ENCODE measurements at regions not wholly inside any gene's neighbourhood (a gene's known extent, or its start where the extent isn't known, plus 50 kb on each side); places are given as distances from the start of the nearest gene placed in this dataset.

GRCh38 chr12:111184161-111184560 is 184.7 kb downstream of the PHETA1 start:
- TF ChIP-seq PATZ1 (CRISPR knock-in tag; IDR thresholded peaks at IDR 0.05; ENCODE audit: borderline replicate concordance): no peak
- no peak for TF ChIP-seq GLIS3 (CRISPR knock-in tag; IDR thresholded peaks at IDR 0.05)
- TF ChIP-seq BACH2 (CRISPR knock-in tag; IDR thresholded peaks at IDR 0.05; ENCODE audit: borderline replicate concordance): no peak
- TF ChIP-seq ZNF565 (CRISPR knock-in tag; conservative IDR thresholded peaks at IDR 0.05; ENCODE audit: low read depth): no peak
- TF ChIP-seq TCF4 (CRISPR knock-in tag; IDR thresholded peaks at IDR 0.05; ENCODE audit: borderline replicate concordance): no peak
